C1 segment of cervical spinal cord (tissue), 14 donors: ENCODE measurements at regions not wholly inside any gene's neighbourhood (a gene's known extent, or its start where the extent isn't known, plus 50 kb on each side); places are given as distances from the start of the nearest gene placed in this dataset.
"Not testable (repeated sequence)": the region's sequence is repeated elsewhere in the genome, so short reads cannot be mapped to it uniquely, and the experiment has no call there.

Experiments
- DNase-seq, 14 donors: peaks; one replicate each; lab custom pipeline; 2025; lab: John Stamatoyannopoulos, UW

- DNase-seq: no peak
Observed at GRCh38 chr6:144434308-144434990, 149.3 kb downstream of the UTRN start.

GRCh38 chr6:144435602-144436426, 150.7 kb downstream of the UTRN start:
- no peak for DNase-seq

- no peak for DNase-seq
Observed at GRCh38 chr6:144437105-144437504, 152.0 kb downstream of the UTRN start.

GRCh38 chr6:144438103-144438502, 153.0 kb downstream of the UTRN start:
- DNase-seq: no peak

- DNase-seq: no peak
Observed at GRCh38 chr6:144439016-144439415, 153.9 kb downstream of the UTRN start.

GRCh38 chr6:144441801-144442200, 156.7 kb downstream of the UTRN start:
- not testable (repeated sequence) for DNase-seq

GRCh38 chr6:144443157-144443556, 158.0 kb downstream of the UTRN start:
- no peak for DNase-seq

- DNase-seq: no peak
Observed at GRCh38 chr6:144447472-144447871, 162.3 kb downstream of the UTRN start.

GRCh38 chr6:144449218-144449617, 164.1 kb downstream of the UTRN start:
- DNase-seq: no peak

- DNase-seq: peak in 3 of 14 donors; percentile 1 to 2 (median 1)
Observed at GRCh38 chr6:144449911-144450597, 164.9 kb downstream of the UTRN start.

GRCh38 chr6:144460327-144461095, 175.4 kb downstream of the UTRN start:
- no peak for DNase-seq

GRCh38 chr6:144462058-144462457, 176.9 kb downstream of the UTRN start:
- no peak for DNase-seq

- DNase-seq: no peak
Observed at GRCh38 chr6:144466716-144467115, 181.6 kb downstream of the UTRN start.

- no peak for DNase-seq
Observed at GRCh38 chr6:144467172-144467762, 182.1 kb downstream of the UTRN start.

- no peak for DNase-seq
Observed at GRCh38 chr6:144467921-144468320, 182.8 kb downstream of the UTRN start.

- DNase-seq: no peak
Observed at GRCh38 chr6:144468709-144469108, 183.6 kb downstream of the UTRN start.

GRCh38 chr6:144469144-144469575, 184.0 kb downstream of the UTRN start:
- DNase-seq: no peak

- DNase-seq: not testable (repeated sequence)
Observed at GRCh38 chr6:144470201-144470600, 185.1 kb downstream of the UTRN start.

GRCh38 chr6:144471986-144472385, 186.9 kb downstream of the UTRN start:
- DNase-seq: no peak

- no peak for DNase-seq
Observed at GRCh38 chr6:144474290-144474689, 189.2 kb downstream of the UTRN start.

GRCh38 chr6:144474904-144475303, 189.8 kb downstream of the UTRN start:
- no peak for DNase-seq
